Nephron progenitor cell (in vitro differentiated cells): ENCODE measurements at regions not wholly inside any gene's neighbourhood (a gene's known extent, or its start where the extent isn't known, plus 50 kb on each side); places are given as distances from the start of the nearest gene placed in this dataset.

Source experiments
- DNase-seq: peaks from one replicate; pipeline ENCODE4 v3.0.0; 2021
- H3K27ac Mint-ChIP-seq: 2 replicates; pipeline ENCODE4 v1.8.0; 2021; ENCODE audit warnings: mild to moderate bottlenecking, moderate library complexity, mixed read lengths
- H3K27me3 Mint-ChIP-seq: 2 replicates; pipeline ENCODE4 v1.8.0; 2021; ENCODE audit warnings: mild to moderate bottlenecking, low read depth, mixed read lengths; ENCODE audit not compliant: poor library complexity
- H3K36me3 Mint-ChIP-seq: 2 replicates; pipeline ENCODE4 v1.8.0; 2021; ENCODE audit warnings: low read depth, mixed read lengths
- H3K4me1 Mint-ChIP-seq: 2 replicates; pipeline ENCODE4 v1.8.0; 2021; ENCODE audit warnings: mixed read lengths
- H3K4me3 Mint-ChIP-seq: 2 replicates; pipeline ENCODE4 v1.8.0; 2021; ENCODE audit warnings: mild to moderate bottlenecking, moderate library complexity, mixed read lengths
- H3K9me3 Mint-ChIP-seq: 2 replicates; pipeline ENCODE4 v1.8.0; 2021; ENCODE audit warnings: mild to moderate bottlenecking, moderate library complexity, mixed read lengths
- TF ChIP-seq, protein P1 (sequence below): fragments of 200-600 bp; sonication (generic); IDR thresholded peaks from 2 replicates; pipeline ENCODE4 v1.5.0; 2021; ENCODE audit warnings: antibody characterized with exemption

DNA sequence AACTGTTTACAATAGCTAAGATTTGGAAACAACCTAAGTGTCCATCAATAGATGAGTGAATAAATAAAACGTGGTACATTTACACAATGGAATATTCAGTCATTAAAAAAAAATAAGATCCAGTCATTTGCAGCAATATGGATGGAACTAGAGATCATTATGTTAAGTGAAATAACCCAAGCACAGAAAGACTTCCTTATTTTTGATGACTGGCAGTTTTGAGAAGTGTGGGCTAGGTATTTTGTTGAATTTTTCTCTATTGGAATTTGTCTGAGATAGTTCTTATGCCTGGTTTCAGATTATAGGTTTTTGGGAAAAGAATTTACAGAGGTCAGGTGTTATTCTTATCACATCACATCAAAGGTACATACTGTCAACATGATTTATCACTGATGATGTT lies 293.8 kb upstream of the ARSJ start:
- TF ChIP-seq, protein P1, sequence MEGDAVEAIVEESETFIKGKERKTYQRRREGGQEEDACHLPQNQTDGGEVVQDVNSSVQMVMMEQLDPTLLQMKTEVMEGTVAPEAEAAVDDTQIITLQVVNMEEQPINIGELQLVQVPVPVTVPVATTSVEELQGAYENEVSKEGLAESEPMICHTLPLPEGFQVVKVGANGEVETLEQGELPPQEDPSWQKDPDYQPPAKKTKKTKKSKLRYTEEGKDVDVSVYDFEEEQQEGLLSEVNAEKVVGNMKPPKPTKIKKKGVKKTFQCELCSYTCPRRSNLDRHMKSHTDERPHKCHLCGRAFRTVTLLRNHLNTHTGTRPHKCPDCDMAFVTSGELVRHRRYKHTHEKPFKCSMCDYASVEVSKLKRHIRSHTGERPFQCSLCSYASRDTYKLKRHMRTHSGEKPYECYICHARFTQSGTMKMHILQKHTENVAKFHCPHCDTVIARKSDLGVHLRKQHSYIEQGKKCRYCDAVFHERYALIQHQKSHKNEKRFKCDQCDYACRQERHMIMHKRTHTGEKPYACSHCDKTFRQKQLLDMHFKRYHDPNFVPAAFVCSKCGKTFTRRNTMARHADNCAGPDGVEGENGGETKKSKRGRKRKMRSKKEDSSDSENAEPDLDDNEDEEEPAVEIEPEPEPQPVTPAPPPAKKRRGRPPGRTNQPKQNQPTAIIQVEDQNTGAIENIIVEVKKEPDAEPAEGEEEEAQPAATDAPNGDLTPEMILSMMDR, result no peak
- Mint-ChIP-seq H3K9me3 (peaks cover 4% of the 10 kb centered on the region), H3K27ac (no peak overlapping the region), H3K4me3 (no peak overlapping the region), H3K4me1 (no peaks in the 10 kb centered on the region), H3K36me3 (no peaks in the 10 kb centered on the region), H3K27me3 (no peaks in the 10 kb centered on the region)
- DNase-seq, result no peak

DNA sequence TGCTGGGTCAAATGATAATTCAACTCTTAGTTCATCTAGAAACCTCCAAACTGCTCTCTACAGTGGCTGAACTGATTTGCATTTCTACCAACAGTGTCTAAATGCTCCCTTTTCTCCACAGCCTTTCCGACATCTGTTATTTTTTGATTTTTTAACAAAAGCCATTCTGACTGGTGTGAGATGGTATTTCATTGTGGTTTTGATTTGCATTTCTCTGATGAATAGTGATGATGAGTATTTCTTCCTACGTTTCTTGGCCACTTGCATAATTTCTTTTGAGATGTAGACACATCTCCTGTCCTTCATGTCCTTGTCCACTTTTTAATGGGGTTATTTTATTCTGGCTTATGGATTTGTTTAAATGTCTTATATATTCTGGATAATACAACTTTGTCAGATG lies 298.2 kb upstream of the ARSJ start:
- peaks cover 12% of the 10 kb centered on the region for H3K9me3 Mint-ChIP-seq
- no peak overlapping the region for H3K27ac Mint-ChIP-seq
- DNase-seq, result no peak
- H3K36me3 Mint-ChIP-seq, result no peaks in the 10 kb centered on the region
- H3K4me1 Mint-ChIP-seq, result no peaks in the 10 kb centered on the region
- TF ChIP-seq, protein P1, result no peak
- H3K27me3 Mint-ChIP-seq, result no peaks in the 10 kb centered on the region
- no peak overlapping the region for H3K4me3 Mint-ChIP-seq

GRCh38 chr4:114279066-114279465 lies 299.6 kb upstream of the ARSJ start:
- Mint-ChIP-seq H3K27me3 (no peaks in the 10 kb centered on the region), H3K27ac (no peak overlapping the region), H3K9me3 (peaks cover 12% of the 10 kb centered on the region), H3K36me3 (no peaks in the 10 kb centered on the region), H3K4me3 (no peak overlapping the region), H3K4me1 (no peaks in the 10 kb centered on the region)
- TF ChIP-seq, protein P1, result no peak
- DNase-seq, result no peak

DNA sequence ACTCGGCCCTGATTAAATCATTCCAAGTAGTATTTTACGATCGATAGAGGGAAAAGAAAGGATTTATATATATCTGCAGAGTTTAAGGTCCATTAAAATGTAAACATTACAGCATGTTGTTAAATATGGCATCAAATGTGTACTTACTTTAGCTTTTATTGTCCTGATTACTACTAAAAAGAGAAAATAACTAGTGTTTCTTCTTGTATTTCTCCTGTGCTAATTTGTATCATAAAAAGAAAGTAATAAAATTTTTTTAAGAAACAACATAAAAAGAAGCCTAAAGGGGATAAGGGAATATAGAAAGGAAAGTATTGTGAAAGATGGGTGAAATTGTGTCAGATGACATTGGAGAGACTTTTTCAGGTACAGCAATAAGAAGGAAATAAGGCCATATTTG lies 300.3 kb upstream of the ARSJ start:
- H3K4me1 Mint-ChIP-seq, result no peaks in the 10 kb centered on the region
- TF ChIP-seq, protein P1, result no peak

GRCh38 chr4:114280645-114281044 lies 301.2 kb upstream of the ARSJ start:
- no peak overlapping the region for H3K4me3 Mint-ChIP-seq
- no peak for DNase-seq
- no peaks in the 10 kb centered on the region for H3K4me1 Mint-ChIP-seq
- H3K27me3 Mint-ChIP-seq, result no peaks in the 10 kb centered on the region
- TF ChIP-seq, protein P1, result no peak
- H3K36me3 Mint-ChIP-seq, result no peaks in the 10 kb centered on the region
- peaks cover 12% of the 10 kb centered on the region for H3K9me3 Mint-ChIP-seq
- no peak overlapping the region for H3K27ac Mint-ChIP-seq

More for the DNA sequence above, 300.3 kb upstream of the ARSJ start:
- Mint-ChIP-seq H3K27ac (no peak overlapping the region), H3K9me3 (peaks cover 12% of the 10 kb centered on the region), H3K36me3 (no peaks in the 10 kb centered on the region), H3K4me3 (no peak overlapping the region), H3K27me3 (no peaks in the 10 kb centered on the region)
- DNase-seq, result no peak

DNA sequence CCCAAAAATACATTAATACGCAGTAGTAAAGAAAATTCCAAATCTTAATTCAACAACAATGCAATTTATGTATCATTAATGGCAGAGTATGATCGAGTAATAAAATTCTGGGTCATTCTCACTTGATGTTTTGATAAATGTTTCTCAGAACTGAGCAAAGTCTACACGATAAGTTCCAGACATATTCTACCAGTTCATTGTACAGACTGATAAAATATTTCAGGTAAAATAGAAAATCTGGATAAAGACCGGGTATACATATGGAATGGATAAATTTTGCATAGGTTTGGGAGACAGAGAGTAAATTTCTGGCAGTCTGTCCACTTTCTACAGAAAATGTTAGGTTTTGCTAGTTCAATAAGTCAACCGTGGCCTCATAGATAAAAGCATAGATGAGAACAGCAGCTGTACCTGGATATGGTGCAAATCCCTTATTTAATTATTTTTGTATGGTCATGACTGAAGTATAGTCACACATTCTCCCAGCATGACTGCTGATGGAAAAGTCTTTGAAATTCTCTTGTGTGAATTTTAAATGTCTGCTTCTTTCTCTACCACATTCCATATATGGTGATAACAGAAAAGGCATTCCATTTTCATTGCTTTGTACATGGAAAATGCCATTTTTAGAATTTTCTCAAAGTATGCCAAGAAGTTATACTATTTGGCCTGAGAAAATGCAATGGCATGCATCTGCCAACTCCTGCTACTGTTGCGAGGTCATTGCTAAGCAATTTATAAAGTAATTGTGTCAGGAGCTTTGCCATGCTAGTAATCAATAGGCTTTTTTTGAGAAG lies 301.9 kb upstream of the ARSJ start:
- H3K4me1 Mint-ChIP-seq, result no peaks in the 10 kb centered on the region
- H3K27me3 Mint-ChIP-seq, result no peaks in the 10 kb centered on the region
- H3K36me3 Mint-ChIP-seq, result no peaks in the 10 kb centered on the region
- TF ChIP-seq, protein P1, result no peak
- H3K27ac Mint-ChIP-seq, result no peak overlapping the region
- no peak for DNase-seq
- H3K9me3 Mint-ChIP-seq, result peaks cover 12% of the 10 kb centered on the region
- H3K4me3 Mint-ChIP-seq, result no peak overlapping the region
